ENCODE measurements at regions not wholly inside any gene's neighbourhood (a gene's known extent, or its start where the extent isn't known, plus 50 kb on each side); places are given as distances from the start of the nearest gene placed in this dataset.

- TF ChIP-seq CTCF (IDR thresholded peaks at IDR 0.05) (no peak), POLR2AphosphoS5 (IDR thresholded peaks at IDR 0.05) (no peak), POLR2A (IDR thresholded peaks at IDR 0.05) (no peak), EP300 (IDR thresholded peaks at IDR 0.05) (no peak)
Observed at GRCh38 chr12:97745406-97746101, 282.9 kb downstream of the RMST start.

Measured in stomach (tissue), 4 donors.